ENCODE measurements at regions not wholly inside any gene's neighbourhood (a gene's known extent, or its start where the extent isn't known, plus 50 kb on each side); places are given as distances from the start of the nearest gene placed in this dataset.
"Not testable (repeated sequence)": the region's sequence is repeated elsewhere in the genome, so short reads cannot be mapped to it uniquely, and the experiment has no call there.

DNA sequence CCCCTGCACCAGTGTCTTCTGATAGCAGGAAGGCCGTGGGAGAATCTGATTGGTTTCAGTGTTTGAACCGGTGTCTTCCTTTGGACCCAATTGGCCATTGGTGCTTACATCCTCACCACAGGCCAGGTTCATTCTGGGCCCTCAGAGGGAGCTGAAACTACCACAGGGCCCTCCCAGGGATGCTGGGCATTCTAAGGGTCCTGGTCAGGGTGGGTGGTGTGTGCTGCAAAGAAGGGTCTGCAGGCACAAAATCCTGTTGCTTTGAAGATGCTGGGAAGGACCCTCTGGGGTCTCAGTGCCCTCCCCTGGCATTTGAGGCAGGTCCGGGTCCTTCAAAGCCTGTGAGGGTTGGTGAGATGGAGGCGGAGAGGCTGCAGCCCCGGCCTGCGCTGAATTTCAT lies 89.8 kb upstream of the RIMBP3B start:
- TF ChIP-seq POLR2A (IDR thresholded peaks at IDR 0.05); CTCF (IDR thresholded peaks at IDR 0.05 in 8 of 11, conservative IDR thresholded peaks at IDR 0.05 in 3 of 11); POLR2AphosphoS5 (IDR thresholded peaks at IDR 0.05): not testable (repeated sequence)
